ENCODE measurements at regions not wholly inside any gene's neighbourhood (a gene's known extent, or its start where the extent isn't known, plus 50 kb on each side); places are given as distances from the start of the nearest gene placed in this dataset.
"Not testable (repeated sequence)": the region's sequence is repeated elsewhere in the genome, so short reads cannot be mapped to it uniquely, and the experiment has no call there.

- DNase-seq: not testable (repeated sequence)
Observed at GRCh38 chr5:119299242-119299614, 56.6 kb upstream of the TNFAIP8 start.

GRCh38 chr5:119299615-119300310, 56.1 kb upstream of the TNFAIP8 start:
- DNase-seq: peak; percentile 62 to 80 (median 78)

GRCh38 chr5:119300311-119300670, 55.5 kb upstream of the TNFAIP8 start:
- DNase-seq: no peak

- DNase-seq: no peak
Observed at GRCh38 chr5:119301210-119301609, 54.6 kb upstream of the TNFAIP8 start.

GRCh38 chr5:119301906-119302305, 53.9 kb upstream of the TNFAIP8 start:
- no peak for DNase-seq

GRCh38 chr5:119302449-119302848, 53.4 kb upstream of the TNFAIP8 start:
- no peak for DNase-seq

GRCh38 chr5:119302916-119303897, 52.6 kb upstream of the TNFAIP8 start:
- no peak for DNase-seq

- no peak for DNase-seq
Observed at GRCh38 chr5:119304439-119305211, 51.2 kb upstream of the TNFAIP8 start.

All from T-helper 1 cell (primary cell).